GM21723 (cell line): ENCODE measurements at regions not wholly inside any gene's neighbourhood (a gene's known extent, or its start where the extent isn't known, plus 50 kb on each side); places are given as distances from the start of the nearest gene placed in this dataset.

Experiments used
- ATAC-seq: cut with Tn5 transposase; IDR thresholded peaks from one replicate; pipeline ENCODE4 v1.9.1; 2021; ENCODE audit warnings: mild to moderate bottlenecking, moderate library complexity; ENCODE audit not compliant: unreplicated experiment

GRCh38 chr6:143621876-143622605, 55.7 kb upstream of the PHACTR2 start:
- no peak for ATAC-seq

DNA sequence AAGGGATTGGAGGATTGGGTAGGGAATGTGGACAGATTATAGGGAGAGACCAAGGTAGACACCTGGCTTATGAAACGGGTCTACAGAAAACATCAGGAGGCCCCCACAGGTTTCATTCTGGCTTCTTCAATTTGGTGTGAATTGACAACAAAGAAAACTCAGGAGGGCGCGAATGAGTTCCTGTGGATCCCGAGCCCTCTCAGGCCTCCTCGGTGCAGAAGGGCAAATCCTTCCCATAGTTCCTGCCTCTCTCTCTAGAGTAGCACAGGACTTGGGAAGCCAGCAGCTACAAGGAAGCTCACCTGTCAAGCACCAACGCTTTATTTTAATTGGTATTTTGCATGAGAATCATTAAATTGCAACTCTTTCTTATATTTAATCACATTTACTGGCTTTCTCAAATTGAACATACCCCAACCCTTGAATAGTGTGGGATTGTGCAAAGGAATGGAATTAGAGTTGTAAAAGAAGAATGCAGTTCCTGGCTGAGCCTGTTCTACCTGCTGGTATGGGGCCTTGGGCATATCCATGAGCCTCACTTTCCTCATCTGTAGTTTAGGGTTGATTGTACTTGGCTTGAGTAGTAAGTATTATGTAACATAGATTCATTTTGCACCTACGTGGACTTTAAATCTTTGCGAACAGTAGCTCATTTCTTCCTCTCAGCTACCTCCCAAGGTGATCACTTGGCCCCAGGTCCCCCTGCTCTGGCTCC, 56.4 kb upstream of the PHACTR2 start:
- no peak for ATAC-seq

- no peak for ATAC-seq
These were observed 57.3 kb upstream of the PHACTR2 start for GRCh38 chr6:143620447-143620846.

DNA sequence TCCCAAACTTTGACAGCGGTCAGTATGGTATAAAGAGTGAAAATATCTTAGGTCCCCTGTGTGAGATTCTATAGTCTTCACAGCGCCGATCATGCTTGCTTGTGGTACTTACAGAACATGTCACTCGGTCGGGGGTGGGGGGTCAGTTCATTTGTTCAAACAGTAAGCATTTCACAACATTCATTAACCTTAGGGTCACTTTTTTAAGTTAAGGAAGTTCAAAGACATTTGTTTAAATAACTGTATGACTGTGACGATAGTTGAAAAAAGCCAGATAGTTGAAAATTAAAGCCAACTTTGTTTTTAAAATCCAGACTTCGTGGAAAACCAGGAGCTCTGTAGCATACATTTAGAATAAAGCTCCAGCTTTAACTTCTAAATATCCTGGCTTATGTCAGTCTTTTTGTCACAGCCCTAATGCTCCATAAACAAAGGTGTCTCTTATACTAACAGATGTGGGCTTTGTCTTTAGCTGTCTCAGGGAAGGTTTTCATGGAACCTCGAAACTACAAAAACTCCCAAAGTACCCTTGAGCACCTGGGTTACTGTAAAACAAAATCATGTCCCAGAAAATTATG, 57.9 kb upstream of the PHACTR2 start:
- no peak for ATAC-seq

DNA sequence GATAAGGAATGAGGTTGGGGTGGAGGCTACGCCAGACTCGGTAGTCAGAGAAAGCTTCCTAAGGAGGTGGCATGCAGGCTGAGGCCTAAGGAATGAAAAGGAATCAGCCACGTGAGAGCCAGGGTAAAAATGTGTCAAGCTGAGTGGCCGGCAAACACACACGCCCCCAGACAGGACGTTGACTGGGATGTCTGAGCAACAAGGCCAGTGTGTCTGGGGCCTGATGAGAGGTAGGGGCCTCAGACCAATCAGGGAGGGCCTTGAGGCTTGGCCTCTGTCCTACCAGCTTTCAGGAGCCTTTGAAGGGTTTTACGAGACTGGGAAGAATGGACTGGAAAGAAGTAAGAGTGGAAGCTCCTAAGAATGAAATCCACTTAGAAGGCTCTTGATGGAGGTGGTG, 61.0 kb upstream of the PHACTR2 start:
- no peak for ATAC-seq

DNA sequence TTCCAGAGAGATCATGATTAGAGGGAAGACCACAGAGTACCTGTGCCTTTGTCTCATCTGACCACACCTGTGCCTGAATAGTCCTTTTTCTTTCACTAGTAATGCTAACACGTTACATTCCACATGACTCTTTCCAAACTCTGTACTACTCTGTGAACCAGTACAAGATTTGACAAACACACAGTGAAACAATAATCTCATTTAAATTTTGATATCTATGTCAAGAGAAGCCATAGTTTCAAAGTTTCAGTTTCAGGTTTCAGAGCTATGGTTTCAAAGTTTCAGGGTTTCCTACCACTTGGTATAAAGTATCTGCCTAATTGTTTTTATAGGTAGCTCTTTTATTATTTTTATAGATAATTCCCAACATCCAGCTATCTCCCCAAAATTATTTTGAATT, 62.0 kb upstream of the PHACTR2 start:
- no peak for ATAC-seq

DNA sequence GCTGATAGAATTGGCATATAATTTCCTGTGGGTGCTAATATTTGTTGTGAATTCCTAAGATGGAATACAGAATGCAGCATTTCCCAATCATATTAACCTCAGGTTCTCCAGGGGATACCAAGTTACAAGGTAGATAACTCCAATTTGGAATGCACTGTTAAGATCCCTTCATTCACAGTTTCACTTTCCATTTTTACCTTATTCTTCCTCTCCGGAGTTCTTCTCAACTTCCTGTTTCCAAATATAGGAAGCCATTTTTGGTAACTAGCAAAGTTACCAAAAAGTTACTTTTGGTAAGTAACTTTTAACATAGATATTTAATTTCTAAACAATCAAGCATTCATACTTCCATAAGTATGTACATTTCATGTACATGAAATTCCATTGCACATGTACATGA, 63.5 kb upstream of the PHACTR2 start:
- ATAC-seq = no peak

DNA sequence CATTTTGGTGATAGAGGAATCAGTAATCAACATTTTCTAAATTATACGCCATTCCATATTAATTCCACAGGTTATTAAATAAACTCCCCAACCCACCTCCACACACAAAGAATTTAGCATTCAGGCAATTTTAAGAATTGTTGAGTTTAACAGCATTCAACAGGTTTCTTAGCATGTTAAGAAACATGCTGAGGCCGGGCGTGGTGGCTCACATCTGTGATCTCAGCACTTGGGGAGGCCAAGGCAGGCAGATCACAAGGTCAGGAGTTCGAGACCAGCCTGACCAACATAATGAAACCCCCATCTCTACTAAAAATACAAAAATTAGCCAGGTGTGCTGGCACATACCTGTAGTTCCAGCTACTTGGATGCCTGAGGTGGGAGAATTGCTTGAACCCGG, 64.0 kb upstream of the PHACTR2 start:
- ATAC-seq = no peak

- no peak for ATAC-seq
These were observed 65.6 kb upstream of the PHACTR2 start for GRCh38 chr6:143612186-143612585.

DNA sequence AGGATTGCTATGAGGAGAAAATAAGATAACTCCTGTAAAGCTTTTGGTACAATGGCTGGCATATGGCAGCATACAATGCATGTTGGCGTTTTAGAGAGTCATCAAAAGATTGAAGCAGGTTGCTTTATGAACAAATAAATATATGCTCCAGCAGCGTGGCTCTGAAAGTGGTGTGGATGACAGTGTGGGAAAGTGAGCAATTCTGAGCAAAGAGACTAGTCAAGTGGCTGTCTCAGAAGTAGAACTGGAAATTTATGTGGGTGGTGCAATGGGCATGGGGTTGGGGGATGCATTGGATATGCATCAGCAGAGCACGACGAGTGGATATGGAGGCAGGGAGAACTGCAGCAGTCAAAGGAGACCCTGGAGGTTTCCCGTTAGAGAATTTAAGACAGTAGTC, 66.2 kb upstream of the PHACTR2 start:
- no peak for ATAC-seq

- no peak for ATAC-seq
These were observed 67.8 kb upstream of the PHACTR2 start for GRCh38 chr6:143609972-143610371.

DNA sequence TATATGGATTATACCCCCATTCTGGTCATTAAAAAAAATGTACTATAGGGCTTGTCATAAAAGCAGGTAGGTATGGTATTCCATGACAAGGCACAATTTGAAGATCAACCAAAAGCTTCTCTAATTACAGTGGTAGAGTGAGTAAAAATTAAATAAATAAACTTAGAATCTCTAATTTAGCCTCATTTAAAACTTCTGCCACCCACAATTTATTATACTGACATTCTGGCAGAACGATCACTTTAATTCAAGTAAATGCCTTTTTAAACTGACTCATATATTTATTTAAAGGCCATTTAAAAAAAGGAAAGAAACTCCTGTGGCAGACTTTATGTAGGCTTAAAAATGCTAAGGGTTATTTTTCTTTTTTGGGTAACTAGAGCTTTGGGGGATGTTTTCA, 68.3 kb upstream of the PHACTR2 start:
- ATAC-seq = no peak

DNA sequence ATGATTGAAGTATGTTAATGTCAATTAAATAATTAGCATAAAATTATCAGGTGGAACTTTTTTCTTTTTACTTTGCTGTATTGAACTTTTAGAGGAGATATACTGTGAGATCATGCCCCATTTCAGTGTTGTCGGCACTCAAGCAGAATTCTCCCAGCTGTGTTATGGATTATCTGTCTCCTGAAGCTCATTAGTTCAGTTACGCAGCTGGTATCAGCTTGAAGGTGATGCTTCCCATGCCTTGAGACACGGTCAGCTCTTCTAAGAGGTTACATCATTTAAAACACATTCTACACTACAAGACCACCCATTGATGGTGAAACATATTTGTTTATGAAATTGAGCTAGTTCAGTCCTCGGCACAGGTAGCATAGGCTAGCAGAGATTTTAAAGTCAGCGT, 68.9 kb upstream of the PHACTR2 start:
- ATAC-seq = no peak

- no peak for ATAC-seq
These were observed 69.8 kb upstream of the PHACTR2 start for GRCh38 chr6:143607974-143608373.

- no peak for ATAC-seq
These were observed 70.6 kb upstream of the PHACTR2 start for GRCh38 chr6:143607168-143607567.

DNA sequence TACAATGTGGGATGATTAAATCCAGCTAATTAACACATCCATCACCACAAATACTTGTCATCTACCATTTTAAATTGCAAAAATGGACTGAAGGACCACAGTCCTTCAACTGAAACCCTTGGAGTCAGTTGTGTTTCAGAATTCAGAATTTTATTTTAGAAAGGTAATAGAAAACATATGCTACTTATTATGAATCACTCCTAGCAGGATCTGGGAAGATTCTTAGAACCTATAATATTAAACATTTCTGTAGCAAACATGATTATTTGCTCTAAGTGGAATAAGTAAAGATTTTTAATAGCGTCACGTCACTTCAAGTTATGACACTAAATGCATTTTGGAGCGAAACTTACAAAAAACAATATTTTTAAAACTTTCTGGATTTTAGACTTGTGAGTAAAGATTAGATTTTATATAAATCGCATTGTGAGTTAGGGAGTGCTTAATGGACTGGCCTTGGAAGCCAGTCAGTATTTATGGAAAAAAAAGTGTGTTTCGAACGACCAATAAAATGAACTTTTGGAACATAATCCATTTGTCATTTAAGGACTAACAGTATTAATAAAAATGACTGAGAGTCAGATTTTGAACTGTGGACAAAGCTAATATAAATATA, 71.8 kb upstream of the PHACTR2 start:
- ATAC-seq = no peak

DNA sequence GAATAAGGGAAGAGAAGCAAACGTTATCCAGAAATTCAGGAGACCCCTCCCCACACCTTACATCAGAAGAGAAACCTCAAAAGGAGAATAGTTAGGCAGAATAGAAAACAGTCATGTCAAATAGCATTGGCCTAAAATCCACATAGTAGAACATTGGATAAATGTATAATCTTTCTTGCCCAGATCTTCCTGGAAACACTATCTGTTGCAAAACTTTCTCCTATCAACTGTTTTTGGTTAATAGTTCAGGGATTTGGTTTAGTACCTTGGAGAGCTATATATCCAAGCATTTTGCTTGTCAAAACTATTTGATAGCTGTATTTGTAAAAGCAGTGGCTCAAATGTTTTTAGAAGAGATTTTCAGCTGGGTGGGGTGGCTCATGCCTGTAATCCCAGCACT, 74.3 kb upstream of the PHACTR2 start:
- no peak for ATAC-seq

DNA sequence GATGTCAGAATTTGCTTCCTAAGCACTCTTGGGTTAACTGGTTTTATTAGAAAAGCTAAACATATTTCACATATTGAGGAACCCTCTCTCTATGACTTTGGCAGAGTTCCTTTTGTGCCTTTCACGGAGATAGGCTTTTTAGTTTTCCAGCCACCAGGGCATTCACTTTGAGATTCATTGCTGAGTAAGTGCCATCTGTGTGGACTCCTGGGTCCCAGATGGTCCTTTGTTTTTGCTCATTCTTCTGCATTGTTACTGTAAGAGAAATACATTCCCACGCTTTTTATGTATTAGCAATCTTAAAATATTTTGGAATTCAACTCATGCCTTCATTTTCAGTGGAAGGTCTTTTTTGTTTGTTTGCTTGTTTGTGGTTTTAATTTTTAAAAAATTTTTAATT, 76.3 kb upstream of the PHACTR2 start:
- no peak for ATAC-seq

- ATAC-seq = no peak
These were observed 76.9 kb upstream of the PHACTR2 start for GRCh38 chr6:143600821-143601220.

DNA sequence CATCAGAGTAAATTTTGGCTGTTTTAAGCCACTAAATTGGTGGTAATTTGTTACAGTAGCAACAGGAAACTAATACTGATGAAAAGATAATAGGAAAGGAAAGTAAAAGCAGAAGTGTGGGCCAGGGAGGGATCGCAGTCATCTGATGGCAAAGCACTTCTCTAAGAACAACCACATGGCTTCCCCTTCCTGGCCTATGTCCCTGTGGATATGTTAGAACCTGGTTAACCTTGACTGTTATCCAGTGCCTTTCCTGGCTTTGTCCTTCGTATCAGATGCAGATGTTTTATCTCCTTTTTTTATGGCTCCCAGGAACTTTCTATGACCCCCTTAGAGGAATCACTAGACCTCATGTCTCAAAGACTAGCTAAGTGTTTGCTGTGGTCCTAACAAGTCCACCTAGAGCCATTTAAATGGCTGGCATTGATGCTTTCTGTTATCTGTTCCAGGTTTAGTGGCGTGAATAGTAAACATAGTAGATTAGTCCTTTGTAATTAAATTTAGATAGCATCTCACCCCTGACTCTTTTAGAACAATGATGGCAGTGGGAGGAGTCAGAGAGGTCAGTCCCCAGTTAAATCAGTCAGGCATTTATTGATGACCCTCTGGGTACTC, 79.2 kb upstream of the PHACTR2 start:
- no peak for ATAC-seq

GRCh38 chr6:143596866-143597265, 80.9 kb upstream of the PHACTR2 start:
- no peak for ATAC-seq
